Fibroblast of lung (primary cell): ENCODE measurements at regions not wholly inside any gene's neighbourhood (a gene's known extent, or its start where the extent isn't known, plus 50 kb on each side); places are given as distances from the start of the nearest gene placed in this dataset.

Experiments used
- EZH2 ChIP-seq: IDR thresholded peaks from 2 replicates; pipeline ENCODE4 v1.5.1; 2012; ENCODE audit warnings: low read length, control low read depth, mild to moderate bottlenecking; ENCODE audit errors: missing control alignments
- TF ChIP-seq, protein P1 (sequence below), 2 donors: IDR thresholded peaks in 1 of 2; conservative IDR thresholded peaks in 1 of 2; 1 replicate in 1 of 2; 2 replicates in 1 of 2; pipeline ENCODE4 v1.5.1; 2011 to 2012; ENCODE audit warnings: low read length in 2 of 2, control low read depth in 1 of 2, inconsistent platforms in 1 of 2, low read depth in 1 of 2, mild to moderate bottlenecking in 1 of 2

DNA sequence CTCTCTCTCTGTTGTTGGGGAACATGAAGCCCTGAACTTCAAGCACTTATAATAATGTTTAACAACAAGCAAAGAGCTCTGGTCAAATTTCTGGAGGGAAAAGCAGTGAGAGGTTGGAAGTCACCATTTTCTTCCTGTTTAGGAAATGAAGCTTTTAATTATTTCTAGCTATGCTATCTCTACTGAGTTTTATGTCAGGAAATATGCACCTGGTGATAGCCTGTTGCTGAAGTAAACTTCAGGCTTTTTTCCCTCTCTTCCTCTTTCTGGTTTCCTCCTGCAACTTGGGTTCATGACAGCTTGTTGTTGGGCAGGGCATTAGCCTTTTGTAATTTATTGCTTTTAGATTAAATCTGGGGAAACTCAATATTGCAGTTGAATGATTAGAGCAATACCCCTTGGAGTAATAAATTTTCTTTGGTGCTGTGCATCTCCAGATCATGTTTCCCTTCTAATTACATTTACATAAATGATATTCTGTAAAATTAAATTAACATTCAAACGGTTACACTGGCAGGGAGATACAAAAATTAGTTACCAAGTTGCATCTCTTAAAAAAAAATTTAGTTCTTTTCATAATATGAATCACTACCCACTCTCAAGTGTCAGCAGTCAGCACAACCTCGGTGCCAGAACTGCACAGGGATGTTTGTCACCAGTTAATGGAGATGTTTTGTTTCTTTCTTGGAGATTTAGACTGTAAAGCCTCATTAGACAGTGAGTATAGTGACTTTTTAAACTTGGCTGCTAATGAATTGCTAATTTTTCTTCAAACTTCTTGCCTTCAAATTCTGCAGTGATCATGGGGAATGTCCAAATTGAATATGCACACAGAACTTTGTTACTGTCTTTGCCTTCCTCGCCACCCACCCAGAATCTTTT, 466.6 kb upstream of the ETAA1 start:
- TF ChIP-seq, protein P1, sequence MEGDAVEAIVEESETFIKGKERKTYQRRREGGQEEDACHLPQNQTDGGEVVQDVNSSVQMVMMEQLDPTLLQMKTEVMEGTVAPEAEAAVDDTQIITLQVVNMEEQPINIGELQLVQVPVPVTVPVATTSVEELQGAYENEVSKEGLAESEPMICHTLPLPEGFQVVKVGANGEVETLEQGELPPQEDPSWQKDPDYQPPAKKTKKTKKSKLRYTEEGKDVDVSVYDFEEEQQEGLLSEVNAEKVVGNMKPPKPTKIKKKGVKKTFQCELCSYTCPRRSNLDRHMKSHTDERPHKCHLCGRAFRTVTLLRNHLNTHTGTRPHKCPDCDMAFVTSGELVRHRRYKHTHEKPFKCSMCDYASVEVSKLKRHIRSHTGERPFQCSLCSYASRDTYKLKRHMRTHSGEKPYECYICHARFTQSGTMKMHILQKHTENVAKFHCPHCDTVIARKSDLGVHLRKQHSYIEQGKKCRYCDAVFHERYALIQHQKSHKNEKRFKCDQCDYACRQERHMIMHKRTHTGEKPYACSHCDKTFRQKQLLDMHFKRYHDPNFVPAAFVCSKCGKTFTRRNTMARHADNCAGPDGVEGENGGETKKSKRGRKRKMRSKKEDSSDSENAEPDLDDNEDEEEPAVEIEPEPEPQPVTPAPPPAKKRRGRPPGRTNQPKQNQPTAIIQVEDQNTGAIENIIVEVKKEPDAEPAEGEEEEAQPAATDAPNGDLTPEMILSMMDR (conservative IDR thresholded peaks at IDR 0.05 in 1 of 2, IDR thresholded peaks at IDR 0.05 in 1 of 2; ENCODE audit: low read depth in 1 of 2, low read length in 2 of 2), result no peak
- no peak for TF ChIP-seq EZH2
